Hindlimb muscle (tissue), 1 donor: ENCODE measurements at regions not wholly inside any gene's neighbourhood (a gene's known extent, or its start where the extent isn't known, plus 50 kb on each side); places are given as distances from the start of the nearest gene placed in this dataset.
"Not testable (repeated sequence)": the region's sequence is repeated elsewhere in the genome, so short reads cannot be mapped to it uniquely, and the experiment has no call there.

ENCODE experiments used
- DNase-seq: peaks from one replicate; pipeline ENCODE4 v3.0.0-alpha.2; 2013

DNA sequence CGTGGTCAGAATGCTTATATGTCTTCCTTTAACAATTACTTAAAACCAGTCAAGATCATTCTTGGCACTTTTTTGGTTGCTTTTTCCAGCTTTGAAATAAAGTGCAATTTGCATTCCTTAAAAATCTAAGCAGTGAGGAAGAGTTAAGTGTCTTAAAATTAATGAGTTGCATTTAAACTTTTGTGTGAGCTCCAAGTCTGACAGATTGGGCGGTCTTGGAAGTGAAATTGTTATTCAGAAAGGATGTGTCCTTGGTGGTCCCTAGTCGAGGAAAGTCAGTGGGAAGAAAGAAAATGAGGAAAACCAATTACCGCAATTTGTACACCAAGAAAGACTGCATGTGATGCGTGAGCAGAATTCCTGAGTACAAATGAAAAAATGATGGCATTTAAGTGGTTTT lies 132.5 kb downstream of the HHIPL2 start:
- no peak for DNase-seq

DNA sequence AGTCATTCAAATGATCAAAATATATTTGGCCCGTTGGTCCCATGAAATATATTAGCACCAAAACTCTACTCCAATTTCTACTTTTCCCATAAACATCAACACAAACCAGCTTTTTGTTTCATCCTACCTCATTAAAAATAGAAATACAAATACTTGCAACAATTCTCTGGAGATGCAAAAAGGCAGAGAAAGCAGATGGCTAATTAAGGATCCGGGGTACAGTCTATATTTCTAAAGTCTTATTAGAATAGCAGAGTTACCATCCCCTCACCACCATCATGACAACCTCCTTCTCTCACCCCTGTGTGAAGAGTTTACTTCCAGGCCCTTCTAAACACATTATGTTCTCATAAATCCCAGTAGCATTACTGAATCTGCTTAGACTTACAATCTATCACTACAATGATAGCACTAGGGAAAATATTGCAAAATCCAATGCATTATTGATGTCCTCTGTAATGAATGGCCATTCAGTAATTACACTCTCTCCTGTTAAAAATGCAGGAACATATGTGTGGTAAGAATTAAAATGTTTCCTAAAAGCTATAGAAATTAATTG lies 133.8 kb downstream of the HHIPL2 start:
- DNase-seq = no peak

DNA sequence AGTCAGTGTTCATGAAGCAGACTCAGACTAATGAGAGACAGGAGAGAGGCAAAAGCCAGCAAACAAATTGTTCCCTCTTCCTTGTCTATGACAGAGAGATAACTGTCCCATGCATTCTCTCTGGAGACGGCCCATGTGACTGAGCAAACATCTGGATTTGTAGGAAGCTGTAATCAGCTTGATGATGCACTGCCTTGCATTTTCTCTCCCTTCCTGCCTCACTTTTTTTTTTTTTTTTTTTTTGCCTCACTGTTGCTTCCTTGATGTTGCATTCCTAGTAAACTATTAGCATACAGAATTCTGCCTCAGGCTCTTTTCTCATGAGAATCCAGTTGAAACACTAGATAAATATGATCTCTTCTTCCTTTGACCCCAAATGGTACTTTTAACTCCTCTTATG lies 134.5 kb downstream of the HHIPL2 start:
- DNase-seq = no peak

DNA sequence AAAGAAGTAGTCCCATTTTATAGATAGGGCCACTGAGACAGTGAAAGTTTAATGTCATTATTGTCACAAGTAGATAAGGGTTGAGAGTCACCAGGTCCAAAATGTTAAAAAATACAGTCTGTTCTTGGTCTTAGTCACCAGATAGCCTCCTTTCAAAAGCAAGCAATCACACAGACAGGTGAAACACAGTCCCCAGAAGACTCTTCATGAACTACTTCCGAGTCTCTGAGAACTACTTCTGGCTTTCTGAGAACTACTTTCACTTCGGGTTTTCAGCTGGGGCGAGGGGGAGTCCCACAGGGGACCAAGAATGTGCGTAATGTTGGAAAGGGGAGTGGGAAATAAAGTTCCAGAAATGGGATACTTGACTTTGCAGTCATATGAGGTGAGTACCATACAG lies 143.2 kb downstream of the HHIPL2 start:
- no peak for DNase-seq

DNA sequence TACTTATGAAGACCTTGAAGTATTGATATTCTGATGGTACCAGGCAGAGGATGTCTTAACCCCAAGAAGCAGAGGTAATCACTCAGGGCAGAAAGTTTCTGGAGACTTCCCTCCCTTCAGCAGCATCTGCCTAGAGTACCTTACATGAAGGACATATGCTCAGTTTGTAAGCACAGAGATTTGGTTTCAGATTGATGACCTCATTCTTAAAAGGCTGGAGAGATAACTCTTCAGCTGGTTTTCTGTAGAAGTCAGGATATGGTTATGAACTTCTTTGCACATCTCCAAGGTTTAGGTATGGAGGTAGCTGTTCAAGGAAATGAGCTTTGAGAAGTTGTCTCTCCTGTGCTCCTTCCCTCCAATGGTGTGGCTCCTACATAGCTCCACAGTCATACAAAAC lies 148.7 kb downstream of the HHIPL2 start:
- no peak for DNase-seq

DNA sequence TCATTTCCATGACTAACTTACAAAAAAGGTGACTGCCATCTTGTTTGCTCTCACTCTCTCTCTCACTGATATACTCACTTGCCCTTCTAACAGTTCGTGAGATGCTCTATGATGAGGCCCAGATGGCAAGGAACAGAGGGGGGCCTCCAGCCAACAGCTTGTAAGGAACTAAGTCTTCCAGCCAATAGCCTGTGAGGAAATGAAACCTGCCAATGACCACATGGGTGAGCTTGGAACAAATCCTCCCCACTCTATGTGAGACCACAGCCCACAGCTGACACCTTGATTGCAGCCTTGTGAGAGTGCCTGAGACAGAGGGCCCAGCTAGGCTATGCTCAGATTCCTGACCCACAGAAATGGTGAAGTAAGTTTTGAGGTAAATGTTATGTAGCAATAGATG lies 153.7 kb downstream of the HHIPL2 start:
- no peak for DNase-seq

DNA sequence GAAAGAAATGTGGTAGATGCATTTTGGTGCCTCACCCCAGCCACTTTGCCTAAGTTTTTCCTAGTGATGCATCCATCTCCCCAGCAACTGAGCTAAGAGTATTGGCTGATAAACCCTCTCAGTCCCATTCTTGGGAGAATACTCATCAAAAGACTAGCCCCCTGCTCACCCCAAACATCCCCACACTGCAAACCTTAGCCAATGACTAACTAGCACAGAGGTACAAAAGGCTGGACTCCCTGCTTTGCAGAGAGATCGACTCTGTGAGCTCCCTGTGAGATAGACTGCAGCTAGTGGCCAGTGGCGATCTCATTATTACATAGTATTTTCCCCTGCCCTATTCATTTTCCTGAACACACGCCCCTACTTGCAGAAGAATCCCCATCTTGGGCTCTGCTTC lies 155.3 kb downstream of the HHIPL2 start:
- no peak for DNase-seq

DNA sequence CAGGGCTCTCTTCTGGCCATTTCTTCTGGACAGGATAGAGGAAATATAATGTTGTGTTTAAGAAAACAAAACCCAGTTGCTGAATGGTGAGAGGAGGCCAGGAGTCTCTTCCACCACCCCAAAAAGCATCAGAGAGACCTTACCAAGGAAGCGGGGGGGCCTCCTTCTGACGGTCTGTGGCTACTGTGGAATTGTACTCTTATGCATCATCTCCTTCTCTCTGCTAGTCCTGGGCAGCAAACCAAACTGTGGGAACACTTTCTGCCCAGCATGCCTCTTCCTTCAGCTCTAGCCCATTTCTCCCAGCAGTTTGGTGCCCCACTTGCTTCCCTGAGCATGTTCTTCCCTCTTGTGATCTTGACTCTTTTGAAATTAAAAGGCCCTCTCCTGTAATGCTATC lies 157.7 kb downstream of the HHIPL2 start:
- no peak for DNase-seq

DNA sequence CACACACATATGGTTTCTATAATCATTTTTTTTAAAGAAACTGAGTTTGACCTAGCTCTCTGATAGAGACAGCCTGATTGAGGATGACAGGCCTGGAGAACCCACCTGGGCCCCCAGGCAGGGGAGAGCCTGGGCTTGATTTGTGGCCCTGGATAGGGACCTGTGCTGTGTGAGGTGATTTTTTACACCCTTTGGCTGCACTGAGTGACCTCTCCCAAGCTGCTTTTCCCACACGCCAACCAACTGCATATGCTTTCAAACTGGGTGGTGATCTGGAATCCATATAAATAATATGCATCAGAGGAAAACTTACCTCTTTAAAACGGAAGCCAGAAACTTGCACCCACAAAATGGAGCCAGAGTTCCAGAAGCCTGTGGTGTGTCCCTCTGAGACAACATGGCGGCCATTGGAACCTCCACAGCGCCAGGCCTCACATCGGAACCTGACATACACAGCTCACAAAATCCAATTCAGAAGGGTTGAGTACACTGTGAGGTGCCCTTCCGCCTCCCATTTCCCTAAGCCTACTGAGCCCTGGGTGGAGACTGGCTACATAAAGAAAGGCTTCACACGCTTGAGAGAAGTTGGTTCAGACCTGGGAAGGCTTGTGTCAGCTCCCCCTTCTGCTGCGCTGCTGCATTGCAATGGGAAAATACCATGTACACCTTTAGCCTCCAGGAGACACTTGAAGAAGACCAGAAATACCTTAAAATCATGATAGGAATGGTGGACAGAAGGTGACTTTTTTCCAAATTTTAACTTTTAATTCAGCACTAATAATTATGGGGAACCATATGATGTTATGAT lies 160.7 kb downstream of the HHIPL2 start:
- DNase-seq = no peak

DNA sequence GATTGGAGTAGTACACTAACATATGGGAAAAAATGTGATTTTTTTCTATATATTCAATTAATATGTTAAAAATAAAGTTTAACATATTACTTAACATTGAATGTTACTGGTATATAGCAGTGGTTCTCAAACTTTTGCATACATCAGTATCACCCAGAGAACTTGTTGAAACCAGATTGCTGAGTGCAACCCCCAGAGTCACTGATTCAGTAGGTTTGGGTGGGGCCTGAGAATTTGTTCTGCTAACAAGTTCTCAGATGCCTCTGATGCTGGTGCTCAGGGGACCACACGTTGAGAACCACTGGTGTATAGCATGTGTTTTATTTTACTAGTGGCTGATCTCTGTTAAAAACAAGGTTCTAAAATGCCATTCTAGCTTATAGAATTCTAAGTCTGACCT lies 161.9 kb downstream of the HHIPL2 start:
- no peak for DNase-seq

DNA sequence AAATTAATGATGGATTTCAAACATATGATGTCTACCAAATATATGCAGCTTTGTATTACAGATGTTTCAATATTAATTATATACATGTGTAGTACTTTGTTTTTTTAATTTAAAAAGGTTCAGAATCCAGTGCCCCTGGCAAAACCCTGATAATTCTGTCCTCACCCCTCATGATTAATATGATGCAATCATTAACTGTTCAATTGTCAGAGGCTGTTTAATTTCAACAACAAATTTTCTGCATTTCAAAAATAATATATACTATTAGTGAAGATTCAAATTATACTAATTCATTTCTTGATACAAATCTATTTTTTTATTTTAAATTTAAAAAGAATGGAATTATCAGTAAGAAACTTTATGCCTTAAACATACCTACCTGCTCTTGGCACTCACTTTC lies 162.6 kb downstream of the HHIPL2 start:
- DNase-seq = no peak

DNA sequence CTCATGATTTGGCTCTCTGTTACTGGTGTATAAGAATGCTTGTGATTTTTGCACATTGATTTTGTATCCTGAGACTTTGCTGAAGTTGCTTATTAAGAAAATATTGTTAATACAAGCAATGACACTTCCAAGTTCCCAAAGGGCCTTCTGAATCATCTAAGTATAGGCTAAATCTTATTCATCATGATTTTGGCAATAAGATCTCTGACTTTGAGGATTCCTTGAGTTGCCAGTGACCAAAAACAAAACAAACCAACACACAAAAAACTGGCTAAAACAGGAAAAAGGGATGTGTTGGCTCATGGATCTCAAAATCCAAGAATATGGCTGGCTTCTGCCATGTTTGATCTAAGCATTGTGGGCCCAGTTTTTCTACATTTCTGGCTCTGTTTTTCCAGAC lies 163.4 kb downstream of the HHIPL2 start:
- no peak for DNase-seq

DNA sequence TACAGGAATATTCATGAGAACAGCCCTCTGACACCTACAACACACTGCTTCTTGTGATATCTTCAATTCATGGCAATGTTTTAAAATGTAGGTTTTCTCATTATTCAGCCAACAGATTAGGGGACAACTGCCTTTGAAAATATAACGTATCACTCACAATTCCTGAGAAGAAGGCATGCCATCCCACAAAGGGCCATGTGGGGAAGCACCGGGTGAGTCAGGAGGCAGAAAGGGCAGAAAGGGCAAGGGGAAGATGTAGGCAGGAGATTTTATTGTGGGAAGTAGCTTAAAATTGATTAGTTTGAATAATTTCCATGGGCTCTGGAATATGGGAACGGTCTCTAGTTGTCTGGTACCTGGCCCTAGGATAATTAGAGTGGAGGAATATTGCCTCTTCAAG lies 165.7 kb downstream of the HHIPL2 start:
- DNase-seq = no peak

DNA sequence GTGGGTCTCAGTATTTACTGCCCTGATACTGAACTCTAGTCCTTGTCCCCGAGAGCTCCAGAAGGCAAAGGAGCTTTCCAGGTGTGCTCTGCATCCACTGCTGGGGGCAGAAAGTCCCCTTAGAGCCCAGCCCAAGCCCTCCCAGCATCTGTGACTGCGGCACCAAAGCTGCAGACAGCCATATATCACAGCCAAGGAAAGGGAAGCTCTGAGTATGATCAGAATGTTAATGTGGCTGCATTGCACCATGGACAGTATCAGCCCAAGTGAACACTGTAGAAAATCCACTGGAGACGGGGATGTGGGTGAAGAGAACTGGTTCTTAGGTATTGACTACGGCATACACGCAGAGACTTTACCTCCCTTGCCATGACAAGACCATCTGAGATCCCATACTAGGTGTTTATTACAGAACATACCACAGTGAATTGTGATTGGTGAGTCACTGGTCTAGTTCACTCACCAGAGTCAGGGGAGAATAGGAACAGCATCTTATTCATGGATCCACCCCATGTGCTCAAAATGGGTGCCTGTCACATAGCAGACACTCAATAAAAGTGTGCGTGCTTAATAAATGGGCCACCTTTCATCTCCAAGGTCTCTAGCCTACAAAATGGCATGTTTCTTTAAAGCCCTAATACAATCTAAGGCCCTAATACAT lies 170.3 kb downstream of the HHIPL2 start:
- DNase-seq = no peak

DNA sequence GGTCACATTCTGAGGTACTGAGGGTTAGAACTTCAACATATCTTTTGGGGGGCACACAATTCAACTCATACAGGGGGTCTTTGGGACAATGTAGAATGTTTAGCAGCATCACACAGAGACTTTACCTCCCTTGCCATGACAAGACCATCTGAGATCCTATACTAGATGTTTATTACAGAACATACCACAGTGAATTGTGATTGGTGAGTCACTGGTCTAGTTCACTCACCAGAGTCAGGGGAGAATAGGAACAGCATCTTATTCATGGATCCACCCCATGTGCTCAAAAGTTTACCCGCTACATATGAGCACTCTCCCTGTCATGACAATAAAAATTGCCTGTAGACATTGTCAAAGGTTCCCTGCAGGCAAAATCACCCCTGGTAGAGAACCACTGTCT lies 171.1 kb downstream of the HHIPL2 start:
- DNase-seq = not testable (repeated sequence)

DNA sequence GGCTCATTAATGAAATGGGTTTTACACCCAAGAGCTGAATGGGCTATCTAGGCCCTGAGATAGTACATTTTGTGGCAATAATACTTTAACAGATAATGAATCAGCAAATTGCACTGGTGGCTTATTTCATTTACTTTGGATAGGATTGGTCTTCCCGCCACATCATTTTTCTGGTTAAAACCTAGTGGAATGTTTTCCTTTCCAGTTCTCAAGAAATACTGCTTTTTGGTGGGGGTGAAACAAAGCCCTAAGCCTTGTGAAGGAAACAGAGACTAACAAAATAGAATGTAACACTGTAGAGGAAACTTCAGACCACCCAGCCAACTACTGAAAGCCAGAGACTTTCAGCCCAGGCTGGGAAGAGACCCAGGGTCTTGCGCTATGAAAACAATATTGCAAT lies 172.2 kb downstream of the HHIPL2 start:
- peak; percentile 14 for DNase-seq

DNA sequence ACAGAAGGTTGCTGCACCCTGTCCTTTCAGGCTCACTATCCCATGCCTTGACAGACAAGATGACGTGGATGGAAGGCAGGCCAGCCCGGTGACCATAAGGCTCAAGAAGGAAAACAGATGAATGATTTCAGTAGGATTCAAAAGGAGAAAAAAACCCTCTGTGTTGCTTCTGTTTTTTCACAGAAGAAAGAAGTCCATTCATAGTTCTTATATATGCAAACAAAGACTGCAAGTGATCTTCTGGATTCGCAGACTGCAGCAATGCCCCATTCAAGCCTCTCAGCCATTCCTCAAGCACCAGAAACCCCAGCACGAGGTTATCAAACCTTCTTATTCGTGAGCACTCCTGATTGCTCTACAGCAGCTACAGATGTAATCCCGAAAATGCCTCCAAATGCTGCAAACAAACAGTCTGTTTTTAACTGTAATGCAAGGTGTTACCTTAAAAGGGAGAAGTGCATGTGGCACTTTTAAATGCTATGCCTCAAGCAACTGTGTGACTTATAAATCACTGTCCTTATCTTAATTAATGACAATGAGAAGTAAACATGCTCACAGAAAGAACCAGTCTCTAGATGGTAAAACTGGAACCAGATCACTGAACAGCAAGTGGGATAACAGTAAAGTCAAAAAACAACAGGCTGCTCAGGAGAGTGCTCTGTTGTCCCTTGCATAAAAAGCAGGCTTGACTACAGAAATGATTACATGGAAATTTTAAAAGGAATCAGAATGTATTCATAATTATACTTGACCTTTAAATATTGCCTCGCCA lies 173.9 kb downstream of the HHIPL2 start:
- no peak for DNase-seq

DNA sequence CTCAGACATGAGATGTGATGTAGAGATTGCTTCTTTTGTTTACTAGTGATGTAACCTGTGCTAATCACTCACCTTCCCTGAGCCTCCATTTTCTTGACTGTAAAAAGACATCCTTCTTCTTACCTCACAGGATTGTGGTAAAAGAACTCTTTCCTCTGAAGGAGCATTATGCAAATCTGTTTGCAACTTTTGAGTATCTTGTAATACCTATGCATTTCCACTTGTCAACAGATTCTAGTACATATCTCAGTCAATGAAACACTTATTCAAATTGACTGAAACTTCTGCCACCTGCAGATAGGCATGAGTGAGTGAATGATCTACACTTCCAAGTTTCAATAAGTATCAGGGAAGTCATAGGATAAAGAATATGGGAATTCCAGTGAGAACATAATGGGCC lies 174.7 kb downstream of the HHIPL2 start:
- DNase-seq = no peak

DNA sequence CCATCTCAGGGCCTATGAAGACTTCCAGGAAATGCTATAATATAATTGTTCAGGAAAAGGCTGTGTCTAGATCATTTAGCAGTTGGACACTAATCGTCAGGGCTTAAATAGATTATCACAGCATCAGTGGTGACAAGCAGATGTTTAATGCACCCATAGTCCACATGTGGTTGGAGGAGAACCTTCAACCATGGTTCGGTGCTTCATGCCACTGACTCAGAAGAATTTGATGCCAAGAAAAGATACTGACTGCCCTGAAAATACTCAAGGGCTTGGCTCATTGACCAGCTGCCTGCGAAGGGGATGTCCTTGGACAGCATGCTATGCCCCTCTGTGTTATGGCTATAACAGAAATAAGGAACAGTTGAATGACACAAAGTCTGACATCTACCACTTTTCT lies 175.7 kb downstream of the HHIPL2 start:
- DNase-seq = no peak

DNA sequence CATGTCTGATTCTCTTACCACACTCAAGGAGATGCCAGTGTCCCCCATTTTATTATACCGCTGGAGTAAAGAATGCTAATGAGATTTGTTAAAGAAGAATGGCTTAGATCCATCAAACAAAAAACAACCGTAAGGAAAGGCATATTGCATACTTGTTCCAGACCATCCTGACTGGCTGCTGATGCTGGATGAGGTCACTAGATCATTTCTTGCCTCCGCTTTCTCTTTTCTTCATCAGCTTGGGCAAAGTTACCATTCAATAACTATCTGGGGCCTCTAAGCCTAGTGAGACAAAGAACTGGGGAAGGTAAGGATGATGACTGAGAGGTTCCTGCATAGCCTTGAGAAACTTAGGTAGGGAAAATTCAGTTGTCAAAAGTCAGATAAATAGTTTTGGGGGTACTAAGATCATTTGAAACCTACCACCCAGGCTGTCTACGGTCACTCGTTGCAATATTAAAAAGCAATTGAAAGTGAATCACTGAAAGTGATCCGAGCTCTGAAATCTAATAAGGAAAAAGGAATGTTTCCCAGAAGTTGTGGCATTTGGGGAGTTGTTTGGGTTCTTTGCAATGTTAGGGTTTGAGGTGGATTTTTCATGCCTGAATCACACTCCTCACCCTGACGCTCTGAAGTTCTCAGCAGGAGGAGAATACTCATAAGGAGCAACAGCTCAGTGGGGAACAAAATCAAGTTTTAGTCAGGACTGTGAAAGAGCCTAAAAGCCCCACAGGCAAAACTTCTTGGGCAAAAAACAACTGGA lies 176.8 kb downstream of the HHIPL2 start:
- no peak for DNase-seq

DNA sequence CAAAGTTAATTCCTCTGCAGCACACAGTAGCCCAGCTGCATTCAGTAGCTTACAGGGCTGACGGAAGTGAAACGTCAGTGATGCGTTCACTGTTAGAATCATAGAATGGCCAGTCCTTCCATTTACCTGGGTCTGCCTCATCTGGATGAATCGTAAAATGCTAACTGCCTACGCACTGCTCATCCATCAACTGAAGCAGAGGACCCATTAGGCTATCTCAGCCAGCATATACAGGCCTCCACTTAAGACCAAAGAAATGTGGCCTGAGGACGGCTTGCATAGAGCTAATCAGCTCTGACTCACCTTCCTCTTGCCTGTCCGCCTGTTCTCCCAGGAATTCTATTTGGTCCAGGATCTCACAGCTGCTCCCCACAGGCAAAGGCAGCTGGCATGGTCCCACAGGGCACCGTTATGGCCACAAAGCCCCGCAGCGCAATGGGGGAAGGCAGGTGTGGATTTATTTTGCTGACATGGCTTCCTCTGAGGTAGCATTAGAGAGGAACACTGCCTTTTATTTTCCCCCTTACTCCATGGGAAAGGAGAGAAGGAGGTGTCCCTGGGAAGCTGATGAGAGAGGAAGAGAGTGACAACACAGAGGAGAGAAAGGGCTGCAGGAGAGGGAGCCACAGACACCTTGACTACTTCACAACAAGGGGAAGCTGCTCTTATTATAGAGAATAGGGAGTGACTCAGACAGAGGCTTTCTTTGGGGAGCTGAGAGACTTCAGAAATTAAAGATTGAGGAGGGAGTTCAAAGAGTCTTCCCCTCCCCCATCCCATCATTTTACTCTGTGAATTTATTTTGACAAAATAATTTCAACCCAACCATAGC lies 177.6 kb downstream of the HHIPL2 start:
- no peak for DNase-seq

DNA sequence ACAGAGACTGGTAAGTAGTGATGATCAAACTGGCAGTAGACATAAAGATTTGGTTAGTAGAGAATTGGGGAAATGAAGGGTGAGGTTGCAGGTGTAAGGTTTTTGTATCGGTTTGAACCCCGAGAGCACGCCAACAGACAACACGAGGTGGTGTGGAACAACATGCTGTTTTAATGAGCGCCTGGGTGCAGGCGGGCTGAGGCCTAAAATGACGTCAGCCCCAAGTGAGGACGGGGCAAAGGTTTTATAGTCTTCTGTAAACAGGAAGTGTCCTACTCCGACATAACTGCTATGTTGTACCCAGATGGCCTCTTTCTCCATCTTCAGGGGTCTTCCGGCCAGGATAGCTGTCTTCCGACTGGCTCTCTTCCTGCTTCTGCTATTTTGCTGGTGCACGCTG lies 178.8 kb downstream of the HHIPL2 start:
- DNase-seq = no peak
